Heart left ventricle (tissue), 16 donors: ENCODE measurements at regions not wholly inside any gene's neighbourhood (a gene's known extent, or its start where the extent isn't known, plus 50 kb on each side); places are given as distances from the start of the nearest gene placed in this dataset.

Source experiments
- ATAC-seq, 4 donors: fragments of 200-7000 bp; cut with Tn5 transposase; one replicate each; pipeline ENCODE4 v1.9.1; 2020 to 2022; ENCODE audit warnings: moderate library complexity in 4 of 4, mild to moderate bottlenecking in 3 of 4, moderate number of reproducible peaks in 1 of 4
- DNase-seq, 5 donors: peaks; one replicate each; pipeline ENCODE4 v3.0.0-alpha.2; 2020
- H3K27ac ChIP-seq, 12 donors: fragments of 200-600 bp; sonication (generic) in 4 of 12; one replicate each; pipeline versions ENCODE4 v1.5.0 to v1.8.0; 2016 to 2022; ENCODE audit warnings: mild to moderate bottlenecking in 2 of 12
- H3K27me3 ChIP-seq, 9 donors: fragments of 200-600 bp; sonication (generic) in 2 of 9; one replicate each; pipeline versions ENCODE4 v1.5.1 to v1.8.0; 2016 to 2022; ENCODE audit warnings: mild to moderate bottlenecking in 3 of 9
- H3K36me3 ChIP-seq, 9 donors: fragments of 200-600 bp; sonication (generic) in 2 of 9; one replicate each; pipeline versions ENCODE4 v1.5.0 to v1.8.0; 2018 to 2022; ENCODE audit warnings: mild to moderate bottlenecking in 2 of 9
- H3K4me1 ChIP-seq, 12 donors: fragments of 200-600 bp; sonication (generic) in 4 of 12; one replicate each; pipeline versions ENCODE4 v1.5.0 to v1.8.0; 2016 to 2022; ENCODE audit warnings: mild to moderate bottlenecking in 3 of 12
- H3K4me3 ChIP-seq, 12 donors: fragments of 200-600 bp; sonication (generic) in 4 of 12; one replicate each; pipeline versions ENCODE4 v1.5.0 to v1.8.0; 2017 to 2022; ENCODE audit warnings: mild to moderate bottlenecking in 9 of 12, moderate library complexity in 4 of 12
- H3K9me3 ChIP-seq, 12 donors: fragments of 200-600 bp; sonication (generic) in 4 of 12; one replicate each; pipeline versions ENCODE4 v1.5.0 to v1.8.0; 2016 to 2022; ENCODE audit warnings: mild to moderate bottlenecking in 1 of 12
- CTCF ChIP-seq, 12 donors: fragments of 200-600 bp; sonication (generic) in 4 of 12; IDR thresholded peaks; one replicate each; pipeline versions ENCODE4 v1.5.0 to v1.8.0; 2018 to 2022; ENCODE audit warnings: antibody characterized with exemption in 12 of 12, mild to moderate bottlenecking in 5 of 12
- POLR2A ChIP-seq, 2 donors: fragments of 450-650 bp; IDR thresholded peaks; one replicate each; pipeline ENCODE4 v1.6.1; 2017; ENCODE audit warnings: antibody characterized with exemption in 2 of 2, mild to moderate bottlenecking in 2 of 2, moderate library complexity in 2 of 2
- WGBS, 4 donors: extraction: QIAGEN DNeasy Blood & Tissue Kit in 2 of 4; methylation state at CpG; one replicate each; pipeline versions ENCODE4 v1.1.5 to v1.1.7; 2013 to 2018; 5-methylcytosine and 5-hydroxymethylcytosine counted together
- intact Hi-C, 10 donors: fragments of 100-400 bp; cut with DNase I; formaldehyde crosslinking; loops; one replicate each; pipeline versions ENCODE4 v1.11.1 to v1.14.2; 2022
- donor health status: ischemic (EF 13 %, LVEDD 7.1; RV severe dilation, severe dysfunction).
- donor health status: healthy with polysubstance abuse.
- donor health status: DM: no; HTN: yes; CAD: no.
- donor health status: DM: no; HTN: no; CAD: no.
- donor health status: ischemic (EF 25% LVEDD 6.9; RV normal size, moderate dysfunction).
- donor health status: ischemic (EF 25% LVEDD 5.7; RV mildly dilated, moderate dysfunction).
- donor health status: healthy.
- donor health status: DM: yes; HTN: yes; CAD: no.
- donor health status: ischemic (EF 35%, LVEDD 5.7; RV mildly dilated, moderate dysfunction).
- donor health status: nonischemic (EF 11% LVEDD 7.7; RV severe dilation, severe dysfunction).
- donor health status: DM: yes; HTN: yes; CAD: no.
- donor health status: PGD.
- donor health status: ischemic (EF 29% LVEDD 5.4; RV normal size, mild dysfunction).
- donor health status: nonischemic (EF 23%, LVEDD 6.1; RV moderate dilation, normal function).

DNA sequence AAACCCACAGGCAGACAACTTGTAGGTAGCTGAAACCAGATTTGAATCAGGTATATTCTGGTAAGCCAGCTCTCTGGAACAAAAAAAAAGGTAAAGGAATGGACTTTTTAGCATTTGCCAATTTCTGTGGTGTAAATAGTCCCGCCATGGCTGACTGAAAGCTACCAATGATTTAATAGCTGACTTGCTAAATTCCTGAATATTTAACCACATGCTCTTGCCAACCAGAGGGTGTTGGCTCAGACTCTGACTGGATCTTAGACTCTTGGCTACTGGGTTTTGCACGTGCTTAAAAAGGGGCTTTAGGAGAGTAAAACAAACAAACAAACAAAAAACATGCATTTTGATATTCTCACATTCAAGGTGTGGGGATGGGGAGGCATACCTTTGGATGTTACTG is 600.0 kb upstream of the CDH4 start:
- H3K27me3 ChIP-seq: peaks cover 0 to 6% (median 0%) of the 10 kb centered on the region in 9 donors
- 67 to 76% (median 75%) methylated on average over 2 of the region's 2 CpGs for WGBS, 4 donors
- H3K9me3 ChIP-seq: peaks cover 0 to 12% (median 0%) of the 10 kb centered on the region in 12 donors
- DNase-seq (no peak), ATAC-seq (no peak)
- TF ChIP-seq CTCF (IDR thresholded peaks at IDR 0.05) (no peak), POLR2A (IDR thresholded peaks at IDR 0.05) (no peak)
- no peaks in the 10 kb centered on the region for H3K36me3 ChIP-seq
- intact Hi-C loops: no loop called here
- no peak overlapping the region for H3K4me3 ChIP-seq
- H3K4me1 ChIP-seq: no peaks in the 10 kb centered on the region
- H3K27ac ChIP-seq: no peak overlapping the region

- DNase-seq: no peak
- Histone ChIP-seq H3K9me3 (peaks cover 0 to 10% (median 0%) of the 10 kb centered on the region in 12 donors), H3K36me3 (no peaks in the 10 kb centered on the region), H3K4me1 (no peaks in the 10 kb centered on the region), H3K27ac (peak overlapping the region in 1 of 12 donors; percentile 34), H3K4me3 (no peak overlapping the region), H3K27me3 (peaks cover 0 to 11% (median 0%) of the 10 kb centered on the region in 9 donors)
- ATAC-seq: no peak
- TF ChIP-seq CTCF (IDR thresholded peaks at IDR 0.05): no peak
- no peak for TF ChIP-seq POLR2A (IDR thresholded peaks at IDR 0.05)
- intact Hi-C loops: no loop called here
- 74 to 83% (median 77%) methylated on average over 4 of the region's 4 CpGs for WGBS, 4 donors
Observed at GRCh38 chr20:60652615-60653014, 599.4 kb upstream of the CDH4 start.

- DNase-seq (no peak), ATAC-seq (no peak)
- intact Hi-C loops: no loop called here
- Histone ChIP-seq H3K4me1 (no peaks in the 10 kb centered on the region), H3K27ac (peak overlapping the region in 1 of 12 donors; percentile 34), H3K27me3 (peaks cover 0 to 11% (median 0%) of the 10 kb centered on the region in 9 donors), H3K9me3 (peaks cover 0 to 10% (median 0%) of the 10 kb centered on the region in 12 donors), H3K4me3 (no peak overlapping the region), H3K36me3 (no peaks in the 10 kb centered on the region)
- TF ChIP-seq POLR2A (IDR thresholded peaks at IDR 0.05): no peak
- TF ChIP-seq CTCF (IDR thresholded peaks at IDR 0.05): no peak
- WGBS, 4 donors: 61 to 79% (median 67%) methylated on average over 2 of the region's 2 CpGs
Observed at GRCh38 chr20:60653111-60653845, 598.8 kb upstream of the CDH4 start.

- TF ChIP-seq POLR2A (IDR thresholded peaks at IDR 0.05): no peak
- TF ChIP-seq CTCF (IDR thresholded peaks at IDR 0.05): no peak
- Histone ChIP-seq H3K27me3 (peaks cover 0 to 28% (median 0%) of the 10 kb centered on the region in 9 donors), H3K9me3 (peaks cover 0 to 10% (median 0%) of the 10 kb centered on the region in 12 donors), H3K27ac (no peak overlapping the region), H3K4me3 (no peak overlapping the region), H3K36me3 (no peaks in the 10 kb centered on the region), H3K4me1 (no peaks in the 10 kb centered on the region)
- ATAC-seq (no peak), DNase-seq (no peak)
- WGBS, 4 donors: 30 to 48% (median 45%) methylated on average over 10 to 13 of the region's 13 CpGs
- intact Hi-C loops: no loop called here
Observed at GRCh38 chr20:60658681-60659080, 593.4 kb upstream of the CDH4 start.
